HepG2 (cell line): ENCODE measurements at regions not wholly inside any gene's neighbourhood (a gene's known extent, or its start where the extent isn't known, plus 50 kb on each side); places are given as distances from the start of the nearest gene placed in this dataset.

ENCODE experiments used
- ATAC-seq: fragments of 200-7000 bp; cut with Tn5 transposase; 3 replicates; pipeline ENCODE4 v1.9.1; 2020; ENCODE audit warnings: mild to moderate bottlenecking, moderate library complexity
- BruUV-seq: library from RNA; stranded (reverse); fragments of 400-500 nt; replicated peaks from 2 replicates; lab custom pipeline; 2021; lab: Mats Ljungman, UMichigan
- CTCF ChIA-PET: fragments of 300-600 bp; formaldehyde crosslinking; extraction: SDS; loops from one replicate; lab custom pipeline; 2021; ENCODE audit warnings: low total read pairs, inconsistent platforms, low intra/inter-chr PET ratio; lab: Yijun Ruan, JAX
- POLR2A ChIA-PET: fragments of 350-600 bp; sonication (Branson Sonifier 250); formaldehyde crosslinking; loops from one replicate; lab custom pipeline; 2020; ENCODE audit warnings: antibody characterized with exemption, inconsistent platforms; lab: Yijun Ruan, JAX
- DNase-seq: peaks from one replicate; pipeline ENCODE4 v3.0.0-alpha.2; 2015; ENCODE audit warnings: low spot score
- FAIRE-seq: peaks from 3 replicates; lab custom pipeline; 2011; peaks lifted over from hg19 to GRCh38; lab: Jason Lieb, UNC
- H2AFZ ChIP-seq: one replicate; pipeline ENCODE4 v1.6.1; 2011; ENCODE audit warnings: low read length, inconsistent platforms
- H3K27ac ChIP-seq: fragments of 300-600 bp; 3 replicates; pipeline ENCODE4 v1.8.0; 2011; ENCODE audit warnings: mixed run types, mild to moderate bottlenecking, mixed read lengths, low read length, inconsistent platforms; ENCODE audit not compliant: insufficient read depth; ENCODE audit errors: extremely low read length
- H3K27me3 ChIP-seq, 2 experiments: fragments of 200-600 bp in 1 of 2; 2 replicates in 1 of 2; 3 replicates in 1 of 2; pipeline versions ENCODE4 v1.6.0 to v1.8.0; 2011; ENCODE audit warnings: low read length in 2 of 2, mild to moderate bottlenecking in 2 of 2, moderate library complexity in 2 of 2, inconsistent platforms in 1 of 2; ENCODE audit not compliant: insufficient read depth in 2 of 2, control insufficient read depth in 1 of 2
- H3K36me3 ChIP-seq, 2 experiments: fragments of 200-600 bp in 1 of 2; replicated peaks in 1 of 2; 2 replicates in 1 of 2; 3 replicates in 1 of 2; pipeline versions ENCODE4 v1.5.1 to v1.8.0; 2011; ENCODE audit warnings: low read length in 2 of 2, inconsistent platforms in 1 of 2; ENCODE audit not compliant: insufficient read depth in 2 of 2, control insufficient read depth in 1 of 2
- H3K4me1 ChIP-seq: 2 replicates; pipeline ENCODE4 v1.5.1; 2012; ENCODE audit warnings: low read length, inconsistent platforms; ENCODE audit not compliant: insufficient read depth
- H3K4me2 ChIP-seq: 2 replicates; pipeline ENCODE4 v1.6.0; 2011; ENCODE audit warnings: low read depth, low read length, inconsistent platforms
- H3K4me3 ChIP-seq, 3 experiments: fragments of 200-600 bp in 1 of 3; sonication (generic), shearing (Covaris generic) in 1 of 3; replicated peaks in 1 of 3; 2 replicates each; pipeline ENCODE4 v1.5.1; 2011 to 2016; ENCODE audit warnings: low read length in 3 of 3, inconsistent platforms in 2 of 3, low read depth in 2 of 3, mild to moderate bottlenecking in 2 of 3, control low read depth in 1 of 3, mixed read lengths in 1 of 3; ENCODE audit not compliant: insufficient read depth in 1 of 3
- H3K79me2 ChIP-seq: one replicate; pipeline ENCODE4 v1.6.1; 2011; ENCODE audit warnings: low read length, inconsistent platforms; ENCODE audit not compliant: insufficient read depth
- H3K9ac ChIP-seq: 2 replicates; pipeline ENCODE4 v1.6.0; 2011; ENCODE audit warnings: mild to moderate bottlenecking, low read depth, low read length, inconsistent platforms; ENCODE audit not compliant: insufficient read depth
- H3K9me3 ChIP-seq: 2 replicates; pipeline ENCODE4 v1.5.1; 2012; ENCODE audit warnings: mild to moderate bottlenecking, low read length
- H4K20me1 ChIP-seq: 2 replicates; pipeline ENCODE4 v1.6.0; 2011; ENCODE audit warnings: inconsistent platforms, mild to moderate bottlenecking, low read length, moderate library complexity; ENCODE audit not compliant: insufficient read depth
- ARID2 ChIP-seq: sonication (generic); formaldehyde crosslinking; IDR thresholded peaks from 2 replicates; pipeline ENCODE4 v1.8.1; 2022; ENCODE audit warnings: mild to moderate bottlenecking, missing genetic modification reagents, borderline replicate concordance
- ATF1 ChIP-seq: IDR thresholded peaks from 2 replicates; pipeline ENCODE4 v1.6.1; 2016; ENCODE audit warnings: mild to moderate bottlenecking, control low read depth
- ATF7 ChIP-seq, 2 experiments: fragments of 450-650 bp in 1 of 2; sonication (generic) in 1 of 2; formaldehyde crosslinking in 1 of 2; IDR thresholded peaks; 2 replicates each; pipeline versions ENCODE4 v1.4.0 to v1.6.1; 2016 to 2020; ENCODE audit warnings: antibody characterized with exemption in 1 of 2, mild to moderate bottlenecking in 1 of 2, missing genetic modification reagents in 1 of 2
- CREB1 ChIP-seq, 2 experiments: fragments of 450-650 bp in 1 of 2; IDR thresholded peaks; 2 replicates each; pipeline ENCODE4 v1.6.1; 2016 to 2017; ENCODE audit warnings: control low read depth in 1 of 2, mild to moderate bottlenecking in 1 of 2, missing compliant biosample characterization in 1 of 2, missing genetic modification characterization in 1 of 2
- FLYWCH1 ChIP-seq: sonication (generic); formaldehyde crosslinking; IDR thresholded peaks from 2 replicates; pipeline ENCODE4 v1.8.1; 2023; ENCODE audit warnings: mild to moderate bottlenecking, missing genetic modification reagents
- HNF4G ChIP-seq, 2 experiments: sonication (generic) in 1 of 2; formaldehyde crosslinking in 1 of 2; IDR thresholded peaks; 2 replicates each; pipeline versions ENCODE4 v1.4.0 to v1.6.1; 2011 to 2020; ENCODE audit warnings: borderline replicate concordance in 2 of 2, low read depth in 2 of 2, mild to moderate bottlenecking in 2 of 2, low read length in 1 of 2, missing genetic modification reagents in 1 of 2, moderate library complexity in 1 of 2
- KDM1A ChIP-seq: IDR thresholded peaks from 2 replicates; pipeline ENCODE4 v1.6.1; 2016; ENCODE audit warnings: missing compliant biosample characterization
- MAFG ChIP-seq: sonication (generic); formaldehyde crosslinking; IDR thresholded peaks from 2 replicates; pipeline ENCODE4 v1.5.1; 2020; ENCODE audit warnings: mild to moderate bottlenecking, missing genetic modification reagents
- ONECUT2 ChIP-seq: sonication (generic); formaldehyde crosslinking; IDR thresholded peaks from 2 replicates; pipeline ENCODE4 v1.4.0; 2020; ENCODE audit warnings: missing genetic modification reagents
- SP5 ChIP-seq: IDR thresholded peaks from 2 replicates; pipeline ENCODE4 v1.6.1; 2016; ENCODE audit warnings: low read depth, borderline replicate concordance
- TGIF2 ChIP-seq: IDR thresholded peaks from 2 replicates; pipeline ENCODE4 v1.6.1; 2016; ENCODE audit warnings: control low read depth, missing compliant biosample characterization
- ZNF3 ChIP-seq: IDR thresholded peaks from 2 replicates; pipeline ENCODE4 v1.7.0; 2017; ENCODE audit warnings: inconsistent platforms
- ZNF446 ChIP-seq: sonication (generic); formaldehyde crosslinking; IDR thresholded peaks from 2 replicates; pipeline ENCODE4 v1.5.0; 2020; ENCODE audit warnings: mild to moderate bottlenecking, missing genetic modification reagents
- ZNF569 ChIP-seq: sonication (generic); formaldehyde crosslinking; IDR thresholded peaks from 2 replicates; pipeline ENCODE4 v1.5.0; 2020; ENCODE audit warnings: mild to moderate bottlenecking, missing genetic modification reagents, moderate library complexity, borderline replicate concordance
- ZNF775 ChIP-seq: sonication (generic); formaldehyde crosslinking; IDR thresholded peaks from 2 replicates; pipeline ENCODE4 v1.4.0; 2020; ENCODE audit warnings: missing genetic modification reagents, mild to moderate bottlenecking, moderate library complexity, borderline replicate concordance
- ZNF878 ChIP-seq: sonication (generic); formaldehyde crosslinking; IDR thresholded peaks from 2 replicates; pipeline ENCODE4 v1.8.1; 2023; ENCODE audit warnings: mild to moderate bottlenecking, missing genetic modification reagents, moderate library complexity
- ZSCAN20 ChIP-seq: sonication (generic); formaldehyde crosslinking; IDR thresholded peaks from 2 replicates; pipeline ENCODE4 v1.4.0; 2020; ENCODE audit warnings: missing genetic modification reagents, mild to moderate bottlenecking, borderline replicate concordance
- WGBS: methylation state at CpG from one replicate; pipeline ENCODE4 v1.1.6; 2017; ENCODE audit warnings: low lambda C conversion rate; 5-methylcytosine and 5-hydroxymethylcytosine counted together
- in situ Hi-C: cut with HindIII; loops from 2 replicates; pipeline ENCODE4 v1.10.0; 2017; ENCODE audit warnings: low pct_unique_long_range_greater_than_20kb; ENCODE audit not compliant: extremely low pct_ligation_motif_present
- intact Hi-C: fragments of 100-400 bp; cut with micrococcal nuclease; formaldehyde crosslinking; loops from one replicate; pipeline ENCODE4 v1.10.0; 2022; ENCODE audit not compliant: unreplicated experiment

- no peak for DNase-seq
- CTCF ChIA-PET: no interaction called here
- no peak overlapping the region for H2AFZ ChIP-seq
- H3K4me2 ChIP-seq: no peak overlapping the region
- FAIRE-seq: no peak
- WGBS: 1% methylated on average over 2 of the region's 2 CpGs
- no peak for TF ChIP-seq KDM1A (CRISPR knock-in tag)
- no peak for TF ChIP-seq ZNF878 (CRISPR knock-in tag)
- TF ChIP-seq ONECUT2 (CRISPR knock-in tag): no peak
- TF ChIP-seq TGIF2 (CRISPR knock-in tag): no peak
- TF ChIP-seq ATF1: no peak
- TF ChIP-seq ZNF446 (CRISPR knock-in tag): no peak
- no peak for TF ChIP-seq ZNF775 (CRISPR knock-in tag)
- TF ChIP-seq ZNF569 (CRISPR knock-in tag): no peak
- peaks cover 17% of the 10 kb centered on the region; the same call in 1 of the 2 replicates for H3K9me3 ChIP-seq
- in situ Hi-C loops (no loop called here), intact Hi-C loops (no loop called here)
- H3K4me3 ChIP-seq: no peak overlapping the region
- no peaks in the 10 kb centered on the region for H3K27me3 ChIP-seq
- no peaks in the 10 kb centered on the region for H4K20me1 ChIP-seq
- no peak overlapping the region for H3K27ac ChIP-seq
- no peak for ATAC-seq
- no peak overlapping the region for H3K9ac ChIP-seq
- no peaks in the 10 kb centered on the region for H3K36me3 ChIP-seq
- H3K79me2 ChIP-seq: no peaks in the 10 kb centered on the region
- H3K4me1 ChIP-seq: no peaks in the 10 kb centered on the region
- no TSS peak for BruUV-seq
- POLR2A ChIA-PET: no interaction called here
Observed at GRCh38 chr6:140095532-140095931, 721.1 kb upstream of the CITED2 start.

- Histone ChIP-seq H3K4me2 (no peak overlapping the region), H3K79me2 (no peaks in the 10 kb centered on the region), H4K20me1 (no peaks in the 10 kb centered on the region), H3K9ac (no peak overlapping the region), H3K9me3 (0 out of 2 replicates have a peak, but pooled peaks cover 8% of the 10 kb centered on the region), H3K4me1 (no peaks in the 10 kb centered on the region), H3K27me3 (no peaks in the 10 kb centered on the region), H3K36me3 (no peaks in the 10 kb centered on the region), H3K4me3 (no peak overlapping the region), H2AFZ (no peak overlapping the region), H3K27ac (no peak overlapping the region)
- TF ChIP-seq ZSCAN20 (CRISPR knock-in tag) (no peak), ZNF3 (CRISPR knock-in tag) (no peak), CREB1 (IDR thresholded peaks at IDR 0.05) (peak; percentile 68), CREB1 (CRISPR knock-in tag; IDR thresholded peaks at IDR 0.05) (no peak), MAFG (CRISPR knock-in tag) (no peak), ATF7 (IDR thresholded peaks at IDR 0.05) (peak; percentile 86), ATF7 (CRISPR knock-in tag; IDR thresholded peaks at IDR 0.05) (no peak), HNF4G (IDR thresholded peaks at IDR 0.05; ENCODE audit: borderline replicate concordance, low read depth, low read length) (no peak), HNF4G (CRISPR knock-in tag; IDR thresholded peaks at IDR 0.05; ENCODE audit: borderline replicate concordance, low read depth) (no peak), ARID2 (CRISPR knock-in tag) (no peak), FLYWCH1 (no peak), SP5 (CRISPR knock-in tag) (no peak)
- BruUV-seq: no TSS peak
- CTCF ChIA-PET: no interaction called here
- no peak for DNase-seq
- no peak for ATAC-seq
- in situ Hi-C loops (no loop called here), intact Hi-C loops (no loop called here)
- 20% methylated on average over 1 of the region's 1 CpG for WGBS
- no peak for FAIRE-seq
- POLR2A ChIA-PET: no interaction called here
Observed at GRCh38 chr6:140091895-140092294, 717.4 kb upstream of the CITED2 start.
